HG03520 (cell line): ENCODE measurements at regions not wholly inside any gene's neighbourhood (a gene's known extent, or its start where the extent isn't known, plus 50 kb on each side); places are given as distances from the start of the nearest gene placed in this dataset.
"Not testable (repeated sequence)": the region's sequence is repeated elsewhere in the genome, so short reads cannot be mapped to it uniquely, and the experiment has no call there.

Experiments used
- ATAC-seq: cut with Tn5 transposase; IDR thresholded peaks from one replicate; pipeline ENCODE4 v1.9.1; 2021; ENCODE audit warnings: mild to moderate bottlenecking, moderate library complexity; ENCODE audit not compliant: unreplicated experiment

GRCh38 chr3:107465064-107465631, 57.6 kb upstream of the BBX start:
- ATAC-seq = no peak

GRCh38 chr3:107468782-107469181, 54.0 kb upstream of the BBX start:
- ATAC-seq = no peak

- ATAC-seq = not testable (repeated sequence)
Measured at GRCh38 chr3:107470496-107470895, 52.3 kb upstream of the BBX start.
